GM23248 (cell line): ENCODE measurements at regions not wholly inside any gene's neighbourhood (a gene's known extent, or its start where the extent isn't known, plus 50 kb on each side); places are given as distances from the start of the nearest gene placed in this dataset.

ENCODE experiments used
- DNase-seq: peaks from one replicate; pipeline ENCODE4 v3.0.0-alpha.2; 2015
- H2AFZ ChIP-seq: fragments of 200-600 bp; sonication (generic); 2 replicates; pipeline ENCODE4 v1.6.1; 2016; ENCODE audit warnings: antibody characterized with exemption
- H3F3A ChIP-seq: fragments of 200-600 bp; sonication (generic); 2 replicates; pipeline ENCODE4 v1.6.1; 2016; ENCODE audit warnings: mild to moderate bottlenecking, antibody characterized with exemption, mixed run types; ENCODE audit not compliant: insufficient read depth
- H3K27ac ChIP-seq: fragments of 200-600 bp; sonication (generic); 2 replicates; pipeline ENCODE4 v1.5.1; 2016; ENCODE audit warnings: mild to moderate bottlenecking
- H3K27me3 ChIP-seq: fragments of 200-600 bp; sonication (generic); replicated peaks from 2 replicates; pipeline ENCODE4 v1.6.1; 2016; ENCODE audit warnings: mild to moderate bottlenecking; ENCODE audit not compliant: insufficient read depth
- H3K36me3 ChIP-seq: fragments of 200-600 bp; sonication (generic); 2 replicates; pipeline ENCODE4 v1.6.1; 2016; ENCODE audit warnings: low read depth, mild to moderate bottlenecking
- H3K4me1 ChIP-seq: fragments of 200-600 bp; sonication (generic); 2 replicates; pipeline ENCODE4 v1.6.1; 2016; ENCODE audit warnings: mild to moderate bottlenecking; ENCODE audit not compliant: insufficient read depth
- H3K4me2 ChIP-seq: fragments of 200-600 bp; sonication (generic); one replicate; pipeline ENCODE4 v1.6.1; 2016; ENCODE audit warnings: mild to moderate bottlenecking; ENCODE audit not compliant: unreplicated experiment
- H3K4me3 ChIP-seq: fragments of 200-600 bp; sonication (generic); 2 replicates; pipeline ENCODE4 v1.5.1; 2016; ENCODE audit warnings: mild to moderate bottlenecking
- H3K79me2 ChIP-seq: fragments of 200-600 bp; sonication (generic); 2 replicates; pipeline ENCODE4 v1.6.1; 2016; ENCODE audit warnings: mild to moderate bottlenecking; ENCODE audit not compliant: insufficient read depth
- H3K9ac ChIP-seq: fragments of 200-600 bp; sonication (generic); 2 replicates; pipeline ENCODE4 v1.6.1; 2016; ENCODE audit warnings: mild to moderate bottlenecking
- H3K9me2 ChIP-seq: fragments of 200-600 bp; sonication (generic); 2 replicates; pipeline ENCODE4 v1.6.1; 2016; ENCODE audit warnings: mixed run types, mild to moderate bottlenecking, moderate library complexity; ENCODE audit not compliant: insufficient read depth
- H3K9me3 ChIP-seq: fragments of 200-600 bp; sonication (generic); one replicate; pipeline ENCODE4 v1.6.1; 2017; ENCODE audit warnings: low read depth
- H4K20me1 ChIP-seq: fragments of 200-600 bp; sonication (generic); 2 replicates; pipeline ENCODE4 v1.6.0; 2016; ENCODE audit not compliant: insufficient read depth
- EZH2 ChIP-seq: fragments of 200-600 bp; sonication (generic); IDR thresholded peaks from 2 replicates; pipeline ENCODE4 v1.6.1; 2018; ENCODE audit warnings: antibody characterized with exemption, mild to moderate bottlenecking; ENCODE audit not compliant: insufficient read depth, poor library complexity, severe bottlenecking
- EZH2phosphoT487 ChIP-seq: fragments of 200-600 bp; sonication (generic); IDR thresholded peaks from 2 replicates; pipeline ENCODE4 v1.6.1; 2018; ENCODE audit warnings: antibody characterized with exemption, moderate library complexity, mild to moderate bottlenecking, low read depth; ENCODE audit not compliant: insufficient read depth
- WGBS, 2 experiments: methylation state at CpG; one replicate each; pipeline ENCODE4 v1.1.6; 2015 to 2017; ENCODE audit warnings: low lambda C conversion rate in 2 of 2, low coverage in 1 of 2; ENCODE audit errors: missing lambda C conversion rate in 2 of 2; 5-methylcytosine and 5-hydroxymethylcytosine counted together
- in situ Hi-C: fragments of 300-500 bp; cut with MboI; formaldehyde crosslinking; loops from 2 replicates; pipeline ENCODE4 v1.15.0; 2020

DNA sequence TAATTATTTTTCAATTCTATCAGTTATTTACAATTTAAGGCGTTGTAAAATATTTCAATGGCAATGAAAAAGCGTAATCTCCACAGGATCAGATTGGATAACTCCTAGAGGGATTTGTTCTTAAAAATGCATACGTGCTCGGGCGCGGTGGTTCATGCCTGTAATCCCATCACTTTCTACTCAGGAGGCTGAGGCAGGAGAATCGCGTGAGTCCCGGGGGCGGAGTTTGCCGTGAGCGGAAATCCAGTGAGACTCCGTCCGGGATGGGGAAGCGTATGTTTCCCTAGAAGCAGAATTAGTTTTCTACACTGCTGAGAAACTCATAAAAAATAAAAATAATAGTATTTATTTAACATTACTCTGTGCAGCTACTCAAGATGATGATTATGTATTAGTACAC is 917.8 kb upstream of the PCDH20 start:
- WGBS, 2 experiments: 77 to 78% methylated on average over 15 of the region's 15 CpGs
- Histone ChIP-seq H3K79me2 (no peaks in the 10 kb centered on the region), H4K20me1 (no peaks in the 10 kb centered on the region), H3F3A (no peaks in the 10 kb centered on the region), H3K4me1 (no peaks in the 10 kb centered on the region), H3K36me3 (no peaks in the 10 kb centered on the region), H3K9me3 (no peaks in the 10 kb centered on the region), H2AFZ (no peak overlapping the region), H3K27ac (no peak overlapping the region), H3K4me2 (no peak overlapping the region), H3K4me3 (no peak overlapping the region), H3K9ac (no peak overlapping the region), H3K9me2 (no peaks in the 10 kb centered on the region), H3K27me3 (no peaks in the 10 kb centered on the region)
- TF ChIP-seq EZH2: no peak
- no peak for TF ChIP-seq EZH2phosphoT487
- no peak for DNase-seq
- in situ Hi-C loops: no loop called here

DNA sequence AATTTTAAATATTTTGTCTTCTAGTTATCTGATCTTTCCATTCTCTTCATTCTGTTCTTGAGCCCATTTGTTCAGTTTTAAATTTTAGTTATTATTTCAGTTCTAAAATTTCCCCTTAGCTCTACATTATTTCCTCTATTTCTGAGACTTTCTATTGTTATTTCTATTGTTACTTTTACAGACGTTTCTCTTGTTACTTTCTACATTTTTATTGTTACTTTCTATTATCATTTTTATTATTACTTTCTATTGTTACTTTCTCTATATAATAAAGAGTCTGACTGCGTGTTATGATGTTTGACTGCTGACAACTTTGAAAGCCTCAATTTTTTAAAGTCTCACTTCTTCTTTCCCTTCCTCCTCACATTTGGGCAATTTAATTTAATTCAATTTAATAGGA is 915.7 kb upstream of the PCDH20 start:
- H2AFZ ChIP-seq: no peak overlapping the region
- no peaks in the 10 kb centered on the region for H3F3A ChIP-seq
- H4K20me1 ChIP-seq: no peaks in the 10 kb centered on the region
- H3K27me3 ChIP-seq: no peaks in the 10 kb centered on the region
- H3K9me2 ChIP-seq: no peaks in the 10 kb centered on the region
- no peaks in the 10 kb centered on the region for H3K9me3 ChIP-seq
- H3K36me3 ChIP-seq: no peaks in the 10 kb centered on the region
- no peak for DNase-seq
- H3K4me1 ChIP-seq: no peaks in the 10 kb centered on the region
- H3K4me3 ChIP-seq: no peak overlapping the region
- WGBS, 2 experiments: 17 to 18% methylated on average over 2 of the region's 2 CpGs
- no peak overlapping the region for H3K27ac ChIP-seq
- H3K9ac ChIP-seq: no peak overlapping the region
- H3K4me2 ChIP-seq: no peak overlapping the region
- no peaks in the 10 kb centered on the region for H3K79me2 ChIP-seq
- in situ Hi-C loops: no loop called here
- no peak for TF ChIP-seq EZH2
- TF ChIP-seq EZH2phosphoT487: no peak

DNA sequence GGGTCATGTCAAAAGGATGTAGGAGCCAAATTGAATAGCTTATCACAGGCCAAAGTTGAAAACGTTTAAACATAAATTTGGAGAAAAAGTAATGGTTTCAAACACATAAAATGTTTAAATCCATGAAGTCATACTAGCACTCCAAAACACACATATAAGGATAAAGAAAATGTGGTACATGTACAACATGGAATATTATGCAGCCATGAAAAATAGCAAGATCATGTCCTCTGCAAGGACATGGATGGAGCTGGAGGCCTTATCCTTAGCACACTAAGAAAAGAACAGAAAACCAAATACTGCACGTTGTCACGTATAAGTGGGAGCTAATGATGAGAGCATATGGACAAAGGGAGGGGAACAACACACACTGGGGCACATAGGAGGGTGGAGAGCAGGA is 911.7 kb upstream of the PCDH20 start:
- no peaks in the 10 kb centered on the region for H3K36me3 ChIP-seq
- H3K4me2 ChIP-seq: no peak overlapping the region
- H3K9ac ChIP-seq: no peak overlapping the region
- H3K79me2 ChIP-seq: no peaks in the 10 kb centered on the region
- 42 to 52% methylated on average over 3 of the region's 3 CpGs for WGBS, 2 experiments
- no peaks in the 10 kb centered on the region for H3K4me1 ChIP-seq
- no peaks in the 10 kb centered on the region for H4K20me1 ChIP-seq
- H3K4me3 ChIP-seq: no peak overlapping the region
- H2AFZ ChIP-seq: no peak overlapping the region
- DNase-seq: no peak
- H3K9me2 ChIP-seq: no peaks in the 10 kb centered on the region
- no peak for TF ChIP-seq EZH2
- no peaks in the 10 kb centered on the region for H3K9me3 ChIP-seq
- H3K27ac ChIP-seq: no peak overlapping the region
- in situ Hi-C loops: no loop called here
- no peaks in the 10 kb centered on the region for H3K27me3 ChIP-seq
- no peaks in the 10 kb centered on the region for H3F3A ChIP-seq

DNA sequence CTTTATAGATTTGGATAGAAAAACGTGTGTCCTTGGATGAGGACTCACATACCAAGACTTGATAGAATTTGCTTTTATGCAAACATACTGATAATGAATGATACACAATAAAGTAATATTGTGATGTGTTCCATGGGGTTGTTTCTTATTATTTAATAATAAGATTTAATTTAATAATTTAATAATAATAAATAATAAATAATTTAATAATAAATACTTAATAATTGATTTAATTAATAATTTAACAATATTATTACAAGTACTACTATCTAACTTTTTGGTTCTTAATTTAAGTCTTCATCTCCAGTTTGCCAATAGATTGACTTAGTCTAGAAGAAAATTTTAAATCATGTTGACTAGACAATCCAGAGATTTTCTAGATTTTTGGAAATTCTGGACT is 909.2 kb upstream of the PCDH20 start:
- in situ Hi-C loops: no loop called here
- Histone ChIP-seq H3K9ac (no peak overlapping the region), H3K9me2 (no peaks in the 10 kb centered on the region), H3K36me3 (no peaks in the 10 kb centered on the region), H3K4me1 (no peaks in the 10 kb centered on the region), H3K27me3 (no peaks in the 10 kb centered on the region), H2AFZ (no peak overlapping the region), H3F3A (no peaks in the 10 kb centered on the region), H3K9me3 (no peaks in the 10 kb centered on the region), H3K79me2 (no peaks in the 10 kb centered on the region), H3K4me2 (no peak overlapping the region), H4K20me1 (no peaks in the 10 kb centered on the region), H3K27ac (no peak overlapping the region), H3K4me3 (no peak overlapping the region)
- no peak for DNase-seq
- 0 to 5% methylated on average over 1 of the region's 1 CpG for WGBS, 2 experiments
- no peak for TF ChIP-seq EZH2
- no peak for TF ChIP-seq EZH2phosphoT487

DNA sequence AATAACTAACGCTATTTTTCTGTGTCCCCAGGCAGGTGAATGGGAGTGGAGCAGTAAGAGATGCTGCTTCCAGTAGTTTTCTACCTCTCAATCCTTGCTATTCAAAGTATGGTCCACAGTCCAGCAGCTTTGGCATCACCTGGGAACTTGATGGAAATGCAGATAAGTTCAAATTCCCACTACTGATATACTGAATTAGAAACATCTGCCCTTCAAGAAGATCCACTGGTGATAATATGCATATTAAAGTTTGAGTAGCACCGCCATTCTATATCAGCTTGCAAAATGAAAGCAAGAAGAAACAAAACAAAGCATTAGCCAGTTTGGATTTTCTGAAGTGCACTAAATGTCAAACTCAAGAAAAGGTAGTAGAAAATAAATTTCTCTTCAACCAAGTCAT is 906.2 kb upstream of the PCDH20 start:
- 47 to 57% methylated on average over 2 of the region's 2 CpGs for WGBS, 2 experiments
- H3K9me3 ChIP-seq: no peaks in the 10 kb centered on the region
- no peaks in the 10 kb centered on the region for H3K27me3 ChIP-seq
- no peaks in the 10 kb centered on the region for H3K9me2 ChIP-seq
- DNase-seq: no peak
- H3K79me2 ChIP-seq: no peaks in the 10 kb centered on the region
- TF ChIP-seq EZH2 (no peak), EZH2phosphoT487 (no peak)
- no peak overlapping the region for H3K27ac ChIP-seq
- in situ Hi-C loops: no loop called here
- no peaks in the 10 kb centered on the region for H3K36me3 ChIP-seq
- H4K20me1 ChIP-seq: no peaks in the 10 kb centered on the region
- no peak overlapping the region for H3K4me3 ChIP-seq
- no peak overlapping the region for H2AFZ ChIP-seq
- no peaks in the 10 kb centered on the region for H3F3A ChIP-seq
- H3K4me1 ChIP-seq: no peaks in the 10 kb centered on the region
- H3K4me2 ChIP-seq: no peak overlapping the region
- no peak overlapping the region for H3K9ac ChIP-seq
